HEK293 (cell line): ENCODE measurements at regions not wholly inside any gene's neighbourhood (a gene's known extent, or its start where the extent isn't known, plus 50 kb on each side); places are given as distances from the start of the nearest gene placed in this dataset.

Experiments used
- GLIS2 ChIP-seq: fragments of 450-650 bp; formaldehyde crosslinking; IDR thresholded peaks from 2 replicates; pipeline ENCODE4 v1.5.1; 2016; ENCODE audit warnings: missing biosample characterization, missing genetic modification characterization
- ZNF175 ChIP-seq: fragments of 450-650 bp; formaldehyde crosslinking; IDR thresholded peaks from 2 replicates; pipeline ENCODE4 v1.5.1; 2016; ENCODE audit warnings: missing biosample characterization, missing genetic modification characterization
- ZNF19 ChIP-seq: fragments of 450-650 bp; formaldehyde crosslinking; IDR thresholded peaks from 2 replicates; pipeline ENCODE4; 2016; ENCODE audit warnings: missing biosample characterization, missing genetic modification characterization, low read depth
- ZNF416 ChIP-seq: fragments of 450-650 bp; formaldehyde crosslinking; IDR thresholded peaks from 2 replicates; pipeline ENCODE4 v1.5.1; 2016; ENCODE audit warnings: missing biosample characterization, missing genetic modification characterization
- ZNF514 ChIP-seq: fragments of 450-650 bp; formaldehyde crosslinking; IDR thresholded peaks from 2 replicates; pipeline ENCODE4 v1.5.1; 2016; ENCODE audit warnings: missing biosample characterization, missing genetic modification characterization
- ZNF549 ChIP-seq: fragments of 450-650 bp; IDR thresholded peaks from 2 replicates; pipeline ENCODE4 v1.5.1; 2018; ENCODE audit warnings: missing biosample characterization, missing genetic modification characterization, mild to moderate bottlenecking, inconsistent platforms, moderate library complexity
- ZNF621 ChIP-seq: fragments of 450-650 bp; formaldehyde crosslinking; IDR thresholded peaks from 2 replicates; pipeline ENCODE4 v1.5.1; 2017; ENCODE audit warnings: missing biosample characterization, missing genetic modification characterization
- TF ChIP-seq, protein P1 (sequence below): fragments of 450-650 bp; formaldehyde crosslinking; IDR thresholded peaks from 2 replicates; pipeline ENCODE4 v1.5.1; 2016; ENCODE audit warnings: missing biosample characterization, missing genetic modification characterization
- TF ChIP-seq, protein P2 (sequence below): fragments of 450-650 bp; formaldehyde crosslinking; IDR thresholded peaks from 2 replicates; pipeline ENCODE4 v1.5.1; 2016; ENCODE audit warnings: missing biosample characterization, missing genetic modification characterization

GRCh38 chr11:70806461-70807194, 408.3 kb downstream of the CTTN start:
- TF ChIP-seq ZNF549 (tag by site-specific recombination) (no peak), ZNF514 (tag by site-specific recombination) (no peak), GLIS2 (tag by site-specific recombination) (no peak), ZNF621 (tag by site-specific recombination) (no peak), ZNF416 (no peak), ZNF19 (tag by site-specific recombination) (no peak), ZNF175 (tag by site-specific recombination) (no peak)
- TF ChIP-seq, protein P1, sequence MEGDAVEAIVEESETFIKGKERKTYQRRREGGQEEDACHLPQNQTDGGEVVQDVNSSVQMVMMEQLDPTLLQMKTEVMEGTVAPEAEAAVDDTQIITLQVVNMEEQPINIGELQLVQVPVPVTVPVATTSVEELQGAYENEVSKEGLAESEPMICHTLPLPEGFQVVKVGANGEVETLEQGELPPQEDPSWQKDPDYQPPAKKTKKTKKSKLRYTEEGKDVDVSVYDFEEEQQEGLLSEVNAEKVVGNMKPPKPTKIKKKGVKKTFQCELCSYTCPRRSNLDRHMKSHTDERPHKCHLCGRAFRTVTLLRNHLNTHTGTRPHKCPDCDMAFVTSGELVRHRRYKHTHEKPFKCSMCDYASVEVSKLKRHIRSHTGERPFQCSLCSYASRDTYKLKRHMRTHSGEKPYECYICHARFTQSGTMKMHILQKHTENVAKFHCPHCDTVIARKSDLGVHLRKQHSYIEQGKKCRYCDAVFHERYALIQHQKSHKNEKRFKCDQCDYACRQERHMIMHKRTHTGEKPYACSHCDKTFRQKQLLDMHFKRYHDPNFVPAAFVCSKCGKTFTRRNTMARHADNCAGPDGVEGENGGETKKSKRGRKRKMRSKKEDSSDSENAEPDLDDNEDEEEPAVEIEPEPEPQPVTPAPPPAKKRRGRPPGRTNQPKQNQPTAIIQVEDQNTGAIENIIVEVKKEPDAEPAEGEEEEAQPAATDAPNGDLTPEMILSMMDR (tag by site-specific recombination): no peak
- TF ChIP-seq, protein P2, sequence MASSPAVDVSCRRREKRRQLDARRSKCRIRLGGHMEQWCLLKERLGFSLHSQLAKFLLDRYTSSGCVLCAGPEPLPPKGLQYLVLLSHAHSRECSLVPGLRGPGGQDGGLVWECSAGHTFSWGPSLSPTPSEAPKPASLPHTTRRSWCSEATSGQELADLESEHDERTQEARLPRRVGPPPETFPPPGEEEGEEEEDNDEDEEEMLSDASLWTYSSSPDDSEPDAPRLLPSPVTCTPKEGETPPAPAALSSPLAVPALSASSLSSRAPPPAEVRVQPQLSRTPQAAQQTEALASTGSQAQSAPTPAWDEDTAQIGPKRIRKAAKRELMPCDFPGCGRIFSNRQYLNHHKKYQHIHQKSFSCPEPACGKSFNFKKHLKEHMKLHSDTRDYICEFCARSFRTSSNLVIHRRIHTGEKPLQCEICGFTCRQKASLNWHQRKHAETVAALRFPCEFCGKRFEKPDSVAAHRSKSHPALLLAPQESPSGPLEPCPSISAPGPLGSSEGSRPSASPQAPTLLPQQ: no peak
